K562 (cell line): ENCODE measurements at regions not wholly inside any gene's neighbourhood (a gene's known extent, or its start where the extent isn't known, plus 50 kb on each side); places are given as distances from the start of the nearest gene placed in this dataset.
A peak's percentile ranks its signal among the peaks of the same experiment; 100 is the strongest.

ENCODE experiments used
- BMI1 ChIP-seq: fragments of 150-350 bp; IDR thresholded peaks from 2 replicates; pipeline ENCODE4 v1.6.1; 2014; ENCODE audit warnings: low read length
- ETV6 ChIP-seq, 3 experiments: fragments of 150-350 bp in 1 of 3; sonication (generic) in 1 of 3; formaldehyde crosslinking in 1 of 3; IDR thresholded peaks; 2 replicates each; pipeline versions ENCODE4 v1.6.1 to v1.8.0; 2014 to 2022; ENCODE audit warnings: borderline replicate concordance in 2 of 3, low read depth in 2 of 3, antibody characterized with exemption in 1 of 3, low read length in 1 of 3, mild to moderate bottlenecking in 1 of 3, missing genetic modification reagents in 1 of 3
- GTF2A2 ChIP-seq: IDR thresholded peaks from 2 replicates; pipeline ENCODE4 v1.6.1; 2016; ENCODE audit warnings: mild to moderate bottlenecking, missing genetic modification characterization, missing compliant biosample characterization
- GTF2F1 ChIP-seq: IDR thresholded peaks from 2 replicates; pipeline ENCODE4 v1.6.1; 2011; ENCODE audit warnings: low read depth, low read length, improper control_type of control experiment
- LARP7 ChIP-seq: fragments of 450-650 bp; IDR thresholded peaks from 2 replicates; pipeline ENCODE4 v1.6.1; 2016
- MEF2A ChIP-seq: IDR thresholded peaks from 2 replicates; pipeline ENCODE4 v1.6.1; 2011; ENCODE audit warnings: low read depth, mild to moderate bottlenecking, low read length, moderate library complexity; ENCODE audit not compliant: control insufficient read depth
- NCOR1 ChIP-seq: fragments of 450-650 bp; IDR thresholded peaks from 2 replicates; pipeline ENCODE4 v1.6.1; 2016; ENCODE audit warnings: mild to moderate bottlenecking, moderate library complexity
- POLR2AphosphoS5 ChIP-seq: IDR thresholded peaks from 2 replicates; pipeline ENCODE4 v1.6.1; 2011; ENCODE audit warnings: mild to moderate bottlenecking, low read depth, low read length, moderate library complexity; ENCODE audit not compliant: control insufficient read depth, insufficient read depth
- RBM22 ChIP-seq: fragments of 200-400 bp; formaldehyde crosslinking; IDR thresholded peaks from 2 replicates; pipeline ENCODE4 v1.6.1; 2018; ENCODE audit warnings: low read length, low read depth; ENCODE audit not compliant: poor library complexity, severe bottlenecking
- SMAD1 ChIP-seq: fragments of 150-350 bp; IDR thresholded peaks from 2 replicates; pipeline ENCODE4 v1.6.1; 2014; ENCODE audit warnings: low read length, low read depth; ENCODE audit not compliant: partially characterized antibody
- SOX6 ChIP-seq: fragments of 450-650 bp; IDR thresholded peaks from 2 replicates; pipeline ENCODE4 v1.6.1; 2014; ENCODE audit warnings: mild to moderate bottlenecking
- SRSF3 ChIP-seq: fragments of 200-400 bp; formaldehyde crosslinking; IDR thresholded peaks from 2 replicates; pipeline ENCODE4 v1.6.1; 2016; ENCODE audit warnings: mild to moderate bottlenecking, low read length, moderate library complexity; ENCODE audit not compliant: insufficient read depth
- ZNF165 ChIP-seq: fragments of 250-450 bp; sonication (Bioruptor Pico); IDR thresholded peaks from 2 replicates; pipeline ENCODE4 v1.4.0; 2020; ENCODE audit warnings: borderline replicate concordance
- ZNF408 ChIP-seq: fragments of 250-450 bp; sonication (Bioruptor Pico); IDR thresholded peaks from 2 replicates; pipeline ENCODE4 v1.4.0; 2020; ENCODE audit warnings: low read depth, mild to moderate bottlenecking, moderate library complexity
- TF ChIP-seq, protein P1 (sequence below): fragments of 450-650 bp; formaldehyde crosslinking; IDR thresholded peaks from 2 replicates; pipeline ENCODE4 v1.4.0; 2020; ENCODE audit warnings: mild to moderate bottlenecking, moderate library complexity
- TF ChIP-seq, protein P2 (sequence below): sonication (generic); formaldehyde crosslinking; IDR thresholded peaks from 2 replicates; pipeline ENCODE4 v1.5.0; 2020; ENCODE audit warnings: missing genetic modification reagents
- TF ChIP-seq, protein P3 (sequence below): fragments of 450-650 bp; formaldehyde crosslinking; IDR thresholded peaks from 2 replicates; pipeline ENCODE4 v1.4.0; 2020; ENCODE audit warnings: mild to moderate bottlenecking, moderate library complexity
- TF ChIP-seq, protein P4 (sequence below): sonication (generic); formaldehyde crosslinking; IDR thresholded peaks from 2 replicates; pipeline ENCODE4 v1.8.0; 2022; ENCODE audit warnings: mild to moderate bottlenecking, missing genetic modification reagents

DNA sequence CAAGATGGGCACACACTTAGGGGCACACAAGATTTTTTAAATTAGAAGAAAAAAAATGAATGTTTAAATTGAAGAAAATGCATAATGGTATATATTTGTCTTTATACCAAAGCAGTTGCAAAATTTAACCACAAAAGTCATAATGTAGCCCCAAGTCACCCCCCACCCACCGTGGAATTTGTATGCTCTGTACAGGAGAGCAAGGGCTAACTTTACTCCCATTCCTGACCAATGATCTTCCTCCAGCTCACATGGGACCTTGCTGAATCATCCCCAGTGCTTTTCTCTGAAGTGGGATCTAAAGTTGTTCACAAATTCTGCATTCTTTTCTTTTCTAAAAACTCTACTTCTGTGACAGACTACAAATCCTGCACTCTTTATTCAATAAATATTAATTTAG, 597.0 kb downstream of the UQCRFS1 start (continued):
- TF ChIP-seq, protein P1, sequence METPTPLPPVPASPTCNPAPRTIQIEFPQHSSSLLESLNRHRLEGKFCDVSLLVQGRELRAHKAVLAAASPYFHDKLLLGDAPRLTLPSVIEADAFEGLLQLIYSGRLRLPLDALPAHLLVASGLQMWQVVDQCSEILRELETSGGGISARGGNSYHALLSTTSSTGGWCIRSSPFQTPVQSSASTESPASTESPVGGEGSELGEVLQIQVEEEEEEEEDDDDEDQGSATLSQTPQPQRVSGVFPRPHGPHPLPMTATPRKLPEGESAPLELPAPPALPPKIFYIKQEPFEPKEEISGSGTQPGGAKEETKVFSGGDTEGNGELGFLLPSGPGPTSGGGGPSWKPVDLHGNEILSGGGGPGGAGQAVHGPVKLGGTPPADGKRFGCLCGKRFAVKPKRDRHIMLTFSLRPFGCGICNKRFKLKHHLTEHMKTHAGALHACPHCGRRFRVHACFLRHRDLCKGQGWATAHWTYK (CRISPR knock-in tag), result no peak
- TF ChIP-seq POLR2AphosphoS5, result peak; percentile 20; the same call in 1 of the 2 replicates
- TF ChIP-seq, protein P2, sequence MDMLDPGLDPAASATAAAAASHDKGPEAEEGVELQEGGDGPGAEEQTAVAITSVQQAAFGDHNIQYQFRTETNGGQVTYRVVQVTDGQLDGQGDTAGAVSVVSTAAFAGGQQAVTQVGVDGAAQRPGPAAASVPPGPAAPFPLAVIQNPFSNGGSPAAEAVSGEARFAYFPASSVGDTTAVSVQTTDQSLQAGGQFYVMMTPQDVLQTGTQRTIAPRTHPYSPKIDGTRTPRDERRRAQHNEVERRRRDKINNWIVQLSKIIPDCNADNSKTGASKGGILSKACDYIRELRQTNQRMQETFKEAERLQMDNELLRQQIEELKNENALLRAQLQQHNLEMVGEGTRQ (CRISPR knock-in tag), result no peak
- TF ChIP-seq, protein P3, sequence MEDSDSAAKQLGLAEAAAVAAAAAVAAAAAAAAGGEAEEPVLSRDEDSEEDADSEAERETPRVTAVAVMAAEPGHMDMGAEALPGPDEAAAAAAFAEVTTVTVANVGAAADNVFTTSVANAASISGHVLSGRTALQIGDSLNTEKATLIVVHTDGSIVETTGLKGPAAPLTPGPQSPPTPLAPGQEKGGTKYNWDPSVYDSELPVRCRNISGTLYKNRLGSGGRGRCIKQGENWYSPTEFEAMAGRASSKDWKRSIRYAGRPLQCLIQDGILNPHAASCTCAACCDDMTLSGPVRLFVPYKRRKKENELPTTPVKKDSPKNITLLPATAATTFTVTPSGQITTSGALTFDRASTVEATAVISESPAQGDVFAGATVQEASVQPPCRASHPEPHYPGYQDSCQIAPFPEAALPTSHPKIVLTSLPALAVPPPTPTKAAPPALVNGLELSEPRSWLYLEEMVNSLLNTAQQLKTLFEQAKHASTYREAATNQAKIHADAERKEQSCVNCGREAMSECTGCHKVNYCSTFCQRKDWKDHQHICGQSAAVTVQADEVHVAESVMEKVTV, result no peak
- no peak for TF ChIP-seq SMAD1
- no peak for TF ChIP-seq ETV6 (IDR thresholded peaks at IDR 0.05; ENCODE audit: borderline replicate concordance in 1 of 2, low read depth in 2 of 2, low read length in 1 of 2)
- no peak for TF ChIP-seq ETV6 (CRISPR knock-in tag; IDR thresholded peaks at IDR 0.05; ENCODE audit: borderline replicate concordance)
- no peak for TF ChIP-seq LARP7
- peak; percentile 48 for TF ChIP-seq RBM22
- TF ChIP-seq GTF2F1, result no peak
- TF ChIP-seq, protein P4, sequence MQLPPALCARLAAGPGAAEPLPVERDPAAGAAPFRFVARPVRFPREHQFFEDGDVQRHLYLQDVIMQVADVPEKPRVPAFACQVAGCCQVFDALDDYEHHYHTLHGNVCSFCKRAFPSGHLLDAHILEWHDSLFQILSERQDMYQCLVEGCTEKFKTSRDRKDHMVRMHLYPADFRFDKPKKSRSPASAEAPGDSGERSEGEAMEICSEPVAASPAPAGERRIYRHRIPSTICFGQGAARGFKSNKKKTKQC (CRISPR knock-in tag), result no peak
- TF ChIP-seq MEF2A, result no peak
- TF ChIP-seq SOX6, result no peak
- no peak for TF ChIP-seq NCOR1
- TF ChIP-seq ZNF408 (CRISPR knock-in tag), result no peak
- no peak for TF ChIP-seq GTF2A2 (tag)
- TF ChIP-seq SRSF3, result no peak
- no peak for TF ChIP-seq ZNF165 (CRISPR knock-in tag)
- TF ChIP-seq BMI1, result no peak
